ENCODE measurements at regions not wholly inside any gene's neighbourhood (a gene's known extent, or its start where the extent isn't known, plus 50 kb on each side); places are given as distances from the start of the nearest gene placed in this dataset.

- Mint-ChIP-seq H3K9me3 (no peaks in the 10 kb centered on the region), H3K27me3 (ENCODE audit: low read depth) (no peaks in the 10 kb centered on the region), H3K4me3 (no peak overlapping the region), H3K27ac (no peak overlapping the region; the same call in 1 of the 2 replicates), H3K4me1 (no peaks in the 10 kb centered on the region), H3K36me3 (no peaks in the 10 kb centered on the region)
- ChIA-PET CTCF (no interaction called here), POLR2A (no interaction called here)
- no peak for DNase-seq (ENCODE audit: low spot score)
- ATAC-seq, result peak; percentile 43; the same call in 1 of the 2 replicates
- TF ChIP-seq SP1 (CRISPR knock-in tag; conservative IDR thresholded peaks at IDR 0.05) (no peak), ATF1 (CRISPR knock-in tag; IDR thresholded peaks at IDR 0.05) (no peak), ZNF512 (CRISPR knock-in tag; IDR thresholded peaks at IDR 0.05; ENCODE audit: borderline replicate concordance) (no peak), IRF2 (CRISPR knock-in tag; IDR thresholded peaks at IDR 0.05; ENCODE audit: borderline replicate concordance, low read depth) (no peak), ZNF121 (CRISPR knock-in tag; IDR thresholded peaks at IDR 0.05) (no peak), SOX15 (CRISPR knock-in tag; IDR thresholded peaks at IDR 0.05) (no peak), NR2C2 (CRISPR knock-in tag; IDR thresholded peaks at IDR 0.05) (no peak), SMAD4 (CRISPR knock-in tag; IDR thresholded peaks at IDR 0.05) (no peak), OVOL2 (CRISPR knock-in tag; IDR thresholded peaks at IDR 0.05; ENCODE audit: borderline replicate concordance) (no peak), HMGA2 (CRISPR knock-in tag; IDR thresholded peaks at IDR 0.05) (no peak), GABPB1 (CRISPR knock-in tag; IDR thresholded peaks at IDR 0.05) (no peak)
Observed at GRCh38 chr13:63855457-63856118, 2439.9 kb upstream of the PCDH20 start.

GRCh38 chr13:63853816-63854215, 2438.2 kb upstream of the PCDH20 start:
- CTCF ChIA-PET, result no interaction called here
- ATAC-seq, result no peak
- Mint-ChIP-seq H3K36me3 (no peaks in the 10 kb centered on the region), H3K4me3 (no peak overlapping the region), H3K27ac (no peak overlapping the region), H3K4me1 (no peaks in the 10 kb centered on the region), H3K27me3 (ENCODE audit: low read depth) (no peaks in the 10 kb centered on the region), H3K9me3 (no peaks in the 10 kb centered on the region)
- POLR2A ChIA-PET, result no interaction called here
- DNase-seq (ENCODE audit: low spot score), result no peak
- TF ChIP-seq TP53 (CRISPR knock-in tag; IDR thresholded peaks at IDR 0.05) (no peak), PRDM15 (CRISPR knock-in tag; IDR thresholded peaks at IDR 0.05) (no peak), HMGA2 (CRISPR knock-in tag; IDR thresholded peaks at IDR 0.05) (no peak), NR2C2 (CRISPR knock-in tag; IDR thresholded peaks at IDR 0.05) (no peak), NR1H2 (CRISPR knock-in tag; IDR thresholded peaks at IDR 0.05) (no peak)

- ChIA-PET CTCF (no interaction called here), POLR2A (no interaction called here)
- H3K27ac Mint-ChIP-seq, result no peak overlapping the region
- no peaks in the 10 kb centered on the region for H3K4me1 Mint-ChIP-seq
- DNase-seq (ENCODE audit: low spot score), result no peak
- ATAC-seq, result no peak
- no peak overlapping the region for H3K4me3 Mint-ChIP-seq
- no peaks in the 10 kb centered on the region for H3K9me3 Mint-ChIP-seq
- H3K27me3 Mint-ChIP-seq (ENCODE audit: low read depth), result no peaks in the 10 kb centered on the region
- no peaks in the 10 kb centered on the region for H3K36me3 Mint-ChIP-seq
- no peak for TF ChIP-seq E2F4 (CRISPR knock-in tag; IDR thresholded peaks at IDR 0.05; ENCODE audit: borderline replicate concordance, low read depth)
- TF ChIP-seq PRRX2 (CRISPR knock-in tag; IDR thresholded peaks at IDR 0.05), result no peak
- TF ChIP-seq ZNF423 (CRISPR knock-in tag; IDR thresholded peaks at IDR 0.05), result no peak
- no peak for TF ChIP-seq TEAD1 (CRISPR knock-in tag; IDR thresholded peaks at IDR 0.05)
- no peak for TF ChIP-seq TP53 (CRISPR knock-in tag; IDR thresholded peaks at IDR 0.05)
- no peak for TF ChIP-seq ATF6 (CRISPR knock-in tag; IDR thresholded peaks at IDR 0.05)
- no peak for TF ChIP-seq MXD4 (CRISPR knock-in tag; IDR thresholded peaks at IDR 0.05; ENCODE audit: borderline replicate concordance)
- no peak for TF ChIP-seq ZBTB43 (CRISPR knock-in tag; IDR thresholded peaks at IDR 0.05)
Observed at GRCh38 chr13:63851526-63851925, 2435.9 kb upstream of the PCDH20 start.
